Endothelial cell of umbilical vein (primary cell): ENCODE measurements at regions not wholly inside any gene's neighbourhood (a gene's known extent, or its start where the extent isn't known, plus 50 kb on each side); places are given as distances from the start of the nearest gene placed in this dataset.

Experiments
- POLR2AphosphoS5 ChIP-seq: IDR thresholded peaks from 2 replicates; pipeline ENCODE4 v1.6.1; 2012; ENCODE audit warnings: low read depth, mild to moderate bottlenecking, control low read depth, low read length, moderate library complexity; ENCODE audit not compliant: insufficient read depth
- TF ChIP-seq, protein P1 (sequence below), 2 donors: IDR thresholded peaks; 1 replicate in 1 of 2; 2 replicates in 1 of 2; pipeline ENCODE4 v1.5.1; 2011; ENCODE audit warnings: low read length in 2 of 2, mild to moderate bottlenecking in 2 of 2, moderate library complexity in 2 of 2, control low read depth in 1 of 2, inconsistent platforms in 1 of 2, low read depth in 1 of 2; ENCODE audit not compliant: insufficient read depth in 1 of 2; ENCODE audit errors: extremely low read depth in 1 of 2
- TF ChIP-seq, protein P2 (sequence below): IDR thresholded peaks from 2 replicates; pipeline ENCODE4 v1.6.1; 2011; ENCODE audit not compliant: insufficient read depth, insufficient read length

DNA sequence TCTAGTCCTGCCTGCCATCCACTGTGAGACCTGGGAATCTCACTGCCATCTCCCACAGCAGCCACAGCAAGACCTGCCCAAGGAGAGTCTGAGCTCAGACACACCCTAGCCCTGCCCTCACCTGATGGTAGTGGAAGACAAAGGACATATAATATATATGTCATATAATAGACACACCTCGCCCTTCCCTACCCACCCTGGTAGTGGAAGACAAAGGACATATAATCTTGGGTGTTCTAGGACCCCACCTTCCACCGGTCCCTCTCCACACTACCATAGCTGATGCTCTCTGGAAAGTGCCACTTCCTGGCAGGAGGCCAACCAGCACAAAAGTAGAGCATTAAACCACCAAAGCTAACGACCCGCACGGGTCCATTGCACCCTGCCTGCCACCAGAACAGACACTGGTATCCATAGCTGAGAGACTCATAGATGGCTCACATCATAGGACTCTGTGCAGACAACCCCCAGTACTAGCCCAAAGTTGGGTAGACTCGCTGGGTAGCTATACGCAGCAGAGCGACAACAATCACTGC, 545.6 kb downstream of the CAAP1 start:
- TF ChIP-seq, protein P1, sequence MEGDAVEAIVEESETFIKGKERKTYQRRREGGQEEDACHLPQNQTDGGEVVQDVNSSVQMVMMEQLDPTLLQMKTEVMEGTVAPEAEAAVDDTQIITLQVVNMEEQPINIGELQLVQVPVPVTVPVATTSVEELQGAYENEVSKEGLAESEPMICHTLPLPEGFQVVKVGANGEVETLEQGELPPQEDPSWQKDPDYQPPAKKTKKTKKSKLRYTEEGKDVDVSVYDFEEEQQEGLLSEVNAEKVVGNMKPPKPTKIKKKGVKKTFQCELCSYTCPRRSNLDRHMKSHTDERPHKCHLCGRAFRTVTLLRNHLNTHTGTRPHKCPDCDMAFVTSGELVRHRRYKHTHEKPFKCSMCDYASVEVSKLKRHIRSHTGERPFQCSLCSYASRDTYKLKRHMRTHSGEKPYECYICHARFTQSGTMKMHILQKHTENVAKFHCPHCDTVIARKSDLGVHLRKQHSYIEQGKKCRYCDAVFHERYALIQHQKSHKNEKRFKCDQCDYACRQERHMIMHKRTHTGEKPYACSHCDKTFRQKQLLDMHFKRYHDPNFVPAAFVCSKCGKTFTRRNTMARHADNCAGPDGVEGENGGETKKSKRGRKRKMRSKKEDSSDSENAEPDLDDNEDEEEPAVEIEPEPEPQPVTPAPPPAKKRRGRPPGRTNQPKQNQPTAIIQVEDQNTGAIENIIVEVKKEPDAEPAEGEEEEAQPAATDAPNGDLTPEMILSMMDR (IDR thresholded peaks at IDR 0.05; ENCODE audit: extremely low read depth in 1 of 2, insufficient read depth in 1 of 2, low read depth in 1 of 2, low read length in 2 of 2), result no peak
- TF ChIP-seq POLR2AphosphoS5, result no peak
- TF ChIP-seq, protein P2, sequence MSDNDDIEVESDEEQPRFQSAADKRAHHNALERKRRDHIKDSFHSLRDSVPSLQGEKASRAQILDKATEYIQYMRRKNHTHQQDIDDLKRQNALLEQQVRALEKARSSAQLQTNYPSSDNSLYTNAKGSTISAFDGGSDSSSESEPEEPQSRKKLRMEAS, result no peak
